OCI-M1 (cell line): ENCODE measurements at regions not wholly inside any gene's neighbourhood (a gene's known extent, or its start where the extent isn't known, plus 50 kb on each side); places are given as distances from the start of the nearest gene placed in this dataset.
"Not testable (repeated sequence)": the region's sequence is repeated elsewhere in the genome, so short reads cannot be mapped to it uniquely, and the experiment has no call there.

Experiments
- DNase-seq: peaks from one replicate; lab custom pipeline; 2025; lab: John Stamatoyannopoulos, UW

DNA sequence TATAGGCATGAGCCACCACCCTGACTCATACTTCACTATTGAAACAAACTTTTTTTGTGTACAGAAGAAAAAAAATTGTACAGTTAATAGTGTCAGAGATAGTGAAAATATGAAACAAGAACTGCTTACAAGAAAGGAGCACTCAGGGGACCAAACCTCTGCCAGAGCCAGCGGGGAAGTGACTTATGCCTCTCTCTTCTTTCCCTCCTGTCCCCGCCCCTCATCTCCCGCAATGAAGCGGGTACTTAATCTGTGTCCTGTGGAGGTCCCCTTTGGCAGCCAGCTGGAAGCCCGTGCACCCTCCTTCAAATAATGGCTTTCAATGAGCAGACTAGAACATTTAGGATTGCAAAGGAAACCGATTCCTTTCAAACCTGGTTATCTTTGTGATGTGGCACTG is 51.5 kb downstream of the PPIAL4A start:
- DNase-seq = not testable (repeated sequence)

GRCh38 chr1:120941836-120942217 is 52.3 kb downstream of the PPIAL4A start:
- DNase-seq = not testable (repeated sequence)

GRCh38 chr1:120942218-120942944 is 52.8 kb downstream of the PPIAL4A start:
- DNase-seq = peak; percentile 96

GRCh38 chr1:120942945-120943319 is 53.4 kb downstream of the PPIAL4A start:
- DNase-seq = not testable (repeated sequence)

GRCh38 chr1:120944691-120945090 is 55.1 kb downstream of the PPIAL4A start:
- not testable (repeated sequence) for DNase-seq

GRCh38 chr1:120945122-120945521 is 55.6 kb downstream of the PPIAL4A start:
- not testable (repeated sequence) for DNase-seq

DNA sequence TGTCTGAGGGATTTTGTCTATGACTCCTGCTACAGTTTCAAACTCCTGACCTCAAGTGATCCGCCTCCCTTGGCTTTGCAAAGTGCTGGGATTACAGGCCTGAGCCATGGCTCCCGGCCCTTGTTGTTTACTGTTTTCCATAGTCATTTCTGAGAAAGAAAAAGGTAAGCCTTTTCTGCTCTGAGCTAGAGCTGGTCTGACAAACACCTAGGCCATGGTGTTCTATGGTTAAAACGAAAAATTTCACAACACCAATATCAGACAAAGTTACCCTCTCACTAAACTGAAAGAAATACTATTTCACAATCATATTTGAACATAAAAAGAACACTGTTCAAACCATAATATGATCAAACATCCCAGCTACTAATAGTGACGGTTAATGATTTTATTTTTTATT is 57.5 kb downstream of the PPIAL4A start:
- DNase-seq = not testable (repeated sequence)

- DNase-seq = not testable (repeated sequence)
These were observed 60.2 kb downstream of the PPIAL4A start for GRCh38 chr1:120949724-120950123.

DNA sequence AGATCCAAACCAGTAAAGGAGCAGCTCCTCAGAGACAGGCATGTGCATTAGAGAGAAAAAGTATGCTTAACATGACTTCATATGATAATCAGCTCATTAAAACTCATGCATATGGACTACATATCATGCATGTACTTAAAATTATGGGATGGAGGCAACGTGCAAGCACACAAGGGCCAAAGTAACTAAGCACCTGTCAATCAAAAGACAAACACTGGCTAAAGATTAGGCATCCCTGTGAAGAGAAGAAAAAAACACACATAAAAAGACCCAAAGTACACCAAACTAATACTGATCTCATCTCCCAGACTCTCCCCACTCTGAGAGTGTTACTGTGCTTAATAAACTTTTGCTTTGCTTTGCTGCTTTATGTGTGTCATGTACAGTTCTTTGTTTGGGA is 61.1 kb downstream of the PPIAL4A start:
- DNase-seq = not testable (repeated sequence)

DNA sequence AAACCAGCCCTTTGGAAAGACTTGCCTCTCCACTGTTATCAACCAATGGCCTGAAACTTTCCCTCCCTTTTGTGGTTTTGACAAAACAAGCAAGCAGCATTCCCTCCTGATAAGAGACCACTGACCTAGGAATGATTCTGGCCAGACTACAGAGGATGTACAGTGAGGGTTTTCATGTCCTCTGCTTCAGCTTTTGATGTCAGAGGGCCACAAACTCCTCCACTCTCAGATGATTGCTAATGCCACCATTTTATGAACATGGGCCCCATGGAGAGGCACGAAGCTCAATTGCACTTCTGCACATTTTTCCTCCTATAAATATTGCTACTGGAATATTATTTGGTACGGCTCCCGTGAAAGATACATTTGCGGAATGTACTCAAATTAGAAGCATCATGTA is 61.5 kb downstream of the PPIAL4A start:
- not testable (repeated sequence) for DNase-seq

GRCh38 chr1:120952207-120952870 is 62.8 kb downstream of the PPIAL4A start:
- DNase-seq = not testable (repeated sequence)

GRCh38 chr1:120952871-120953265 is 63.3 kb downstream of the PPIAL4A start:
- not testable (repeated sequence) for DNase-seq

DNA sequence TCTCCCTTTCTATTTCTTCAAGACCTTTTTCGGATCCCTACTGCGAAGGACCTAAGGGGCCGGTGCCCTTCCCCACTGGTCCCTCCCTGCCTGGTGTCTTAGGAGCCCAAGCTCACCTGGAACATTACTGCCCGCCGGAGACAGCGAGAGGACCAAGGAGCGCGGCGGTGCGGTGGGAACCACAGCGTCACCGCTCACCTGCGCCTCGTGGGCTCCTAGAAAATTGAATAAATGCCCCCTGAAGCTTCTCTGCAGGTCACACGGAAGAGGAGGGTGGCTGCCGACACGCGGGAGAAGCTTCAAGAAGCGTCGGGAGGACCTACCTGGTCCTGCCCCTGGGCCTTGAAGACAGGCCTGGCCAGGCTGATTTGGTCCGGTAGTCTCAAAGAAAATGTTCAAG is 65.2 kb downstream of the PPIAL4A start:
- DNase-seq = no peak

DNA sequence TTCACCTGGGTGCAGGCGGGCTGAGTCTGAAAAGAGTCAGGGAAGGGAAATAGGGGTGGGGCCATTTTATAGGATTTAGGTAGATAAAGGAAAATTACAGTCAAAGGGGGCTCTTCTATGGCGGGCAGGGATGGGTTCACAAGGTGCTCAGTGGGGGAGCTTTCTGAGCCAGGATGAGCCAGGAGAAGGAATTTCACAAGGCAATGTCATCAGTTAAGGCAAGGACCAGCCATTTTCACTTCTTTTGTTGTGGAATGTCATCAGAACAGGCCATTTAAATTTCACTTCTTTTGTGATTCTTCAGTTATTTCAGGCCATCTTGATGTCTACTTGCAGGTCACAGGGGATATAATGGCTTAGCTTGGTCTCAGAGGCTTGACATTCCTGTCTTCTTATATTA is 66.4 kb downstream of the PPIAL4A start:
- DNase-seq = not testable (repeated sequence)

- not testable (repeated sequence) for DNase-seq
These were observed 76.4 kb downstream of the PPIAL4A start for GRCh38 chr1:120966018-120966417.

DNA sequence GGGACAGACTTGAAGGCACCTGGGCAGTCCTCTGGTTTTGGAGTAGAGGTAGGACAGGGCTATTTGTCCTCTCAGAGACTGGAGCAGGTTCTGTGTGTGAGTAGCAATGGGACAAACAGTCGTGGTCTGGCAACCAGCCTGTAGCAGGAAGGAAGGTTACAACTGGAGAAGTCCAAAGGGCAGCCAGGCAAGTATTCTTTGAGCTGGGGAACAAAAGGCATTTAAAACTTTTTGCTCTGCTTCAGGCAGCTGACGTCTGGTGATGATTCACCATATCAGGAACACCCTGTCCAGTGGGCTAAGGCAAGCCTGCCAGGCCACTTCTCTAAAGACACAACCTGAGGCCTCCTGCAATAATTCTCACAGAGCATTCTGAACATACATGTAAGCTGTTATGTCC is 83.3 kb downstream of the PPIAL4A start:
- peak; percentile 52 for DNase-seq

DNA sequence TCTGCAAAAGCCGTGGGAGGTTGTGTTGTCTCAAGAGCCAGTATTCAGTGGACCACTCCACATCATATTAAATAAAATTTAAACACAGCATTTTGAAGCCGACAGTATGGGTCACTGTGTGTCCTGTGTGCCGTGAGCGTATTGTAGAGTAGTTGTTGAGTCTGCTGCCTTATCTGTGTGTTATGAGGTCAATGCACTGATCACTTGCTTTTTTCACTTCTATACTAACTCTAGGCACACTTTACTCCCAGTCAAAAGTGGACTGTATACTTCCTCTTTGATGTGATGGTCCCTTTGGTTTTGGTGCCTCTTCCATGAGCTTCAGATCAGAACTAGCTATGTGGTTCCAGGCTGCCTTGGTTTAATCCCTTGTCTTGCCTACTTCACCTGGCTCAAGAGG is 84.3 kb downstream of the PPIAL4A start:
- DNase-seq = not testable (repeated sequence)

DNA sequence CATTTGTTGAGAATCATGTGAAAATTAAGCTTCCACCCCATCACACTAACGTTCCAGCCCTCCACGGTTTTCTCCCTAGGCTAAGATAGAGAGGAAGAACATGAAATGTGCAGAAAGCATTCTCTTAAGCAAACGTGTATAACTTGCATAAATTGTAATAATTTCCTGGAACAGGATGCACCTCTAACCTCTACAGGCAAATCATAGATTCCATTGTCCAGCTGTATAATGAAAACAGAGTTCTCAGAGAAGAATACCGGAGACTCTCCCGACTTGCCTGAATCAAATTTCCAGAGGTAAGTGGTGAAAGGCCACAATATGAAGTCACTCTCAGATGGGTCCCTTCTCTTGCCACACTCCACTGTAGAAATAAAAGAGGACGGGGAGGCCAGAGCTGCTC is 87.7 kb downstream of the PPIAL4A start:
- not testable (repeated sequence) for DNase-seq

GRCh38 chr1:120981489-120982094 is 92.0 kb downstream of the PPIAL4A start:
- DNase-seq = not testable (repeated sequence)

DNA sequence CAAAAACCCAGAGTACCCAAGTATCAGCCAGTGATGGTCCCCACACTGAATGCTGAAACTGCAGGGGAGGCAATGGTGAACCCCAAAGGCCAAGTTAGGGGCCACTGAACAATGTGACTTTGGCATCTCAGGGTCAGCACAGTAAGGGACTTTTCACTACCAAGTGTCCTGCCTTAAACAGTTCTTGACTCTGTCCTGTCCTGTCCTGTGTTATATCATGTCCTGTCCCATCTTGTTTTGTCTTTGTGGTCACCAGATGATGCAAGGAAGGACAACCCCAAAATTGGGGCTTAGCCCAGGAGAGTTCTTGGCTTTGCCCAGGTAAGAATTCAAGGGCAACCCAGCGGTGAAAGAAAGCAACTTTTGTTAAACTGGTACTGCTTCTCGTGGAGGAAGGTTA is 105.0 kb downstream of the PPIAL4A start:
- not testable (repeated sequence) for DNase-seq

- DNase-seq = not testable (repeated sequence)
These were observed 105.5 kb downstream of the PPIAL4A start for GRCh38 chr1:120995025-120995424.

DNA sequence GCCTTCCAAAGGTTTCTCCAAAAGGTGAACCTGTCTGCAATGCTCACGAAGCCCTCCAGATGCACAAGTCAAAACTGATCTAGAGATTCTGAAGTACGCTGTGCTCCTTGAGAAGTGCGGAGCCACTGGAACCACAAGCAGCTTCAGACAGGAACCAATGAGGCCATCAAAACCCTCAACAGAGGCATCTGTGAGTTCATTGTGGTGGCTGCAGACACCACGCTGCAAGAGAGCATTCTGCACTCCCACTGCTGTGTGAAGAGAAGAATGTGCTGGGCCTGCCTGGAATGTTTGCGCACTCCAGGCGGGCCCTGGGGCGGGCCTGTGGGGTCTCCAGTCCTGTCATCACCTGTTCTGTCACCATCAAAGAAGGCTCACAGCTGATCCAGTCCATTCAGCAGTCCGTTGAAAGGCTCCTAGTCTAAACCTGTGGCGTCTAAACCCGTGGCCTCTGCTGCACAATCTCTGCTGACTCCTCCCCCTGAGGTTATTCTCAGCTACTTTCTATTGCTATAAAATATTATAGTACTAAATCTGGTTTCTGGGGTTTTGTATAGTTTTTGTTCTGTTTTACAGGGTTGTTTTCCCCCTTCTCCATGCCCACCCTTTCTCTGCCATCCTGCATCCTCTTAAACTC is 111.6 kb downstream of the PPIAL4A start:
- DNase-seq = not testable (repeated sequence)

- not testable (repeated sequence) for DNase-seq
These were observed 113.7 kb downstream of the PPIAL4A start for GRCh38 chr1:121003230-121003629.
